Stimulated activated CD4-positive, alpha-beta T cell treated with anti-CD3 and anti-CD28 coated beads, Interleukin-4, amount 100 ng/mL, for 48 hours (primary cell): ENCODE measurements at regions not wholly inside any gene's neighbourhood (a gene's known extent, or its start where the extent isn't known, plus 50 kb on each side); places are given as distances from the start of the nearest gene placed in this dataset.

Experiments used
- DNase-seq, 2 donors: peaks; one replicate each; pipeline ENCODE4 v3.0.0-alpha.2; 2020; ENCODE audit warnings: low read depth in 2 of 2

- no peak for DNase-seq
These were observed 300.5 kb downstream of the GRIN2B start for GRCh38 chr12:13680916-13681315.

- no peak for DNase-seq
These were observed 304.5 kb downstream of the GRIN2B start for GRCh38 chr12:13676880-13677279.

GRCh38 chr12:13670285-13670866, 311.0 kb downstream of the GRIN2B start:
- no peak for DNase-seq

- DNase-seq, result no peak
These were observed 312.5 kb downstream of the GRIN2B start for GRCh38 chr12:13668880-13669279.

GRCh38 chr12:13666806-13667205, 314.6 kb downstream of the GRIN2B start:
- no peak for DNase-seq

GRCh38 chr12:13661005-13661887, 320.2 kb downstream of the GRIN2B start:
- peak; percentile 1 to 15 for DNase-seq

- no peak for DNase-seq
These were observed 326.9 kb downstream of the GRIN2B start for GRCh38 chr12:13654456-13654855.

- DNase-seq, result no peak
These were observed 329.3 kb downstream of the GRIN2B start for GRCh38 chr12:13652105-13652504.

- DNase-seq, result no peak
These were observed 345.7 kb downstream of the GRIN2B start for GRCh38 chr12:13635709-13636108.

- no peak for DNase-seq
These were observed 349.5 kb downstream of the GRIN2B start for GRCh38 chr12:13631873-13632272.

- no peak for DNase-seq
These were observed 351.0 kb downstream of the GRIN2B start for GRCh38 chr12:13630354-13630753.

- DNase-seq, result no peak
These were observed 353.3 kb downstream of the GRIN2B start for GRCh38 chr12:13628067-13628466.

GRCh38 chr12:13627536-13627935, 353.9 kb downstream of the GRIN2B start:
- DNase-seq, result no peak

GRCh38 chr12:13613297-13613696, 368.1 kb downstream of the GRIN2B start:
- DNase-seq, result no peak

GRCh38 chr12:13609894-13610679, 371.3 kb downstream of the GRIN2B start:
- no peak for DNase-seq

- no peak for DNase-seq
These were observed 375.1 kb downstream of the GRIN2B start for GRCh38 chr12:13606290-13606689.

GRCh38 chr12:13603953-13604352, 377.4 kb downstream of the GRIN2B start:
- DNase-seq, result no peak

GRCh38 chr12:13602172-13602571, 379.2 kb downstream of the GRIN2B start:
- DNase-seq, result no peak

GRCh38 chr12:13599176-13599575, 382.2 kb downstream of the GRIN2B start:
- DNase-seq, result no peak

GRCh38 chr12:13597837-13598236, 383.6 kb downstream of the GRIN2B start:
- DNase-seq, result no peak

GRCh38 chr12:13597166-13597565, 384.2 kb downstream of the GRIN2B start:
- no peak for DNase-seq

GRCh38 chr12:13596714-13597113, 384.7 kb downstream of the GRIN2B start:
- no peak for DNase-seq
